ENCODE measurements at regions not wholly inside any gene's neighbourhood (a gene's known extent, or its start where the extent isn't known, plus 50 kb on each side); places are given as distances from the start of the nearest gene placed in this dataset.

DNA sequence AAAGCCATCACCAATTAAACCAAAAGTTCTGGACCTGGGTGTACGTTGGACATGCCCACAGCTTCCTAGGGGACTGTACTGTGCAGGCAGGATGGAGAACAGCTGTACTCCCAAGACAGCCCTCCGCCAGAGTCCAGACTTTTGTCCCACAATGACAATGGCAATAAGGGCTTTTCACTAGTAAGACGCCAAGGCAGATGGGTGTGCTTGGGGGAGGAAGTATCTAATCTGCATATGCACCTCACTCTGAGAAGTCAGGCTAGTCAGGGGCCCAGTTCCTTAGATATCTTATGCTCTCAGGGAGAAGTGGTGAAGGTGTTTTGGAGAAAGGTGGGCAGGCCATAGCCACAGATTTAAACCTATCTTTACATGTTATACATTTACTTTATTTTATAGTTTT, 85.1 kb upstream of the USP47 start:
- no peak for DNase-seq (ENCODE audit: low read depth)

GRCh38 chr11:11755871-11756270, 85.9 kb upstream of the USP47 start:
- DNase-seq (ENCODE audit: low read depth), result no peak

DNA sequence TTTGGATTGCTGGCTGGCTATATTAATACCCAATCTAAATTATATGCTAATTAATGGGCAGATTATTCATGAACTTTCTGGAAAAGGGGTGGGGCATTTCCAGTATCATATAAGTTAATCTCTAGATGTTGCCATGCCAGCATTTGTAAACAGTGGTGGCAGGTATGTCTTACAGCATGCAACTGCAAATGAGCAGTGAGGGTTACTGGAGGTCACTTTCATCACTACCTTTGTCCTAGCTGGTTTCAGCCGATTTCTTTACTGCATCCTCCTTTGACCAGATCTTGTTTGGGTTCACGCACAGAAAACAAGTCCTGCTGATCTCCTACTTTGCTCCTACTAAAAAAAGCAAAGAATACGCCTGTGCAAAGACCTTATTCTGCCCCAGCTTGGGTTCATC, 89.1 kb upstream of the USP47 start:
- no peak for DNase-seq (ENCODE audit: low read depth)

GRCh38 chr11:11750017-11750878, 91.5 kb upstream of the USP47 start:
- no peak for DNase-seq (ENCODE audit: low read depth)

DNA sequence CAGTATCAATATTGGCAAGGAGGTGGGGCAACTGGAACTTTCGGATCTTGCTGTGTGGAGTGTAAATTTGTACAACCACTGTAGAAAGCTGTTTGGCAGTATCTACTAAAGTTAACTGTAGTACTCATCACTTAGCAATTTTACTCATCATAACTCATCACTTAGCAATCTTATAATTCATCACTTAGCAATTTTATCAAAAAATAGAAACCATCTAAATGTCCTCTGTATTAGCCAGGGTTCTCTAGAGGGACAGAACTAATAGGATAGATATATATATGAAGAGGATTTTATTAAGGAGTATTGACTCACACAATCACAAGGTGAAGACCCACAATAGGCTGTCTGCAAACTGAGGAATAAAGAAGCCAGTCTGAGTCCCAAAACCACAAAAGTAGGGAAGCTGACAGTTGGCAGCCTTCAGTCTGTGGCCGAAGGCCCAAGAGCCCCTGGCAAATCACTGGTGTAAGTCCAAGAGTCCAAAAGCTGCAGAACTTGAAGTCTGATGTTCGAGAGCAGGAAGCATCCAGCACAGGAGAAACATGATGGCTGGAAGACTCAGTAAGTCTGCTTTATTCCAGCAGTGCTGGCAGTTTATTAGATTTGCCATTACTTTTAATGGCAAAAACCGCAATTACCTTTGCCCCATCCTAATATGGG, 92.9 kb upstream of the USP47 start:
- peak; percentile 47 for DNase-seq (ENCODE audit: low read depth)

DNA sequence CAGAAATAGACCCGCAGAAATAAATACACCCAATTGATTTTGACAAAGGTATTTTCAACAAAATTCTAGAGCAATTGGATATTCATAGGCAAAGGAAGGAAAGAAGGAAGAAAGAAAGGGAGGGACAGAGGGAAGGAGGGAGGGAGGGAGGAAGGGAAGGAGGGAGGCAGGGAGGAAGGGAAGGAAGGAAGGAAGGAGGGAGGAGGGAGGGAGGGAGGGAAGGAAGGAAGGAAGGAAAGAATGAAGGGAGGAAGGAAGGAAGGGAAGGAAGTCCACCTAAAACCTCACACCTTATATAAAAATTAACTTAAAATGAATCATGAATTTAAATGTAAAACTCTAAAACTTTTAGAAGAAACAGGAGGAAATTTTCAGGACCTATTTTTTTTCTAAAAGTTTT, 94.2 kb upstream of the USP47 start:
- no peak for DNase-seq (ENCODE audit: low read depth)

DNA sequence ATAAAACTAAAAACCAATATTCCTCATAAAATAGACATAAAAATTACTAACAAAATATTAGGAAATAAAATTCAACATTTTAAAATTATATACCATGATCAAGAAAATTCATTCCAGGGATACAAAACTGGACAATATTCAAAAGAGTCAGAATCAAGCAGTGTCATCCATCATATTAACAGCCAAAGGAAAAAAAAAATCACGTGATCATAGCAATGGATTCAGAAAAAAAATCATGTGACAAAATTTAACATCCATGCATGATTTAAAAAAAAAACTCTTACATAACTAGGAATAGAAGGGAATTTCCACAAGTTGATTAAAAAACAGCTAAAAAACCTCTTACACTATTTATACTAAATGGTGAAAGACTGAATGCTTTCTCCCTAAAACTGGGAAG, 95.3 kb upstream of the USP47 start:
- no peak for DNase-seq (ENCODE audit: low read depth)

GRCh38 chr11:11743216-11743615, 98.6 kb upstream of the USP47 start:
- DNase-seq (ENCODE audit: low read depth), result no peak

DNA sequence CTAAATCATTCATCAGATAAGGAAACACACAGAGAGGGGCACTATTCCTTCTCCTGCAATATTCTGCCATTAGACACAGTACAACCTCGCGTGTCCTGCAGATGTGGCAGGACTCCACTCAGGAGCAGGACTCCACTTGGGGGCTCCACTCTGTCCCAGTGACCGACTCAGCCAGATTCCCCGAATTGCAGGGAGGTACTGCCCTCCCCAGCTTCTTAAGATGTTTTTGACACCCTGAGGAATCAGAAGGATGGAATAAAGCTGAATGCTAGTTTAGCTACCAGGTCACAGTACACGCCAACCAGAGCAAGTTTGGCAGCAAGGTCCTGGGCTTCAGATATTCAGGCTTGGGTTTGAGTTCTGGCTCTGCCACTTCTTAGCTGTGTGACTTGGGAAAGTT, 99.3 kb upstream of the USP47 start:
- no peak for DNase-seq (ENCODE audit: low read depth)

DNA sequence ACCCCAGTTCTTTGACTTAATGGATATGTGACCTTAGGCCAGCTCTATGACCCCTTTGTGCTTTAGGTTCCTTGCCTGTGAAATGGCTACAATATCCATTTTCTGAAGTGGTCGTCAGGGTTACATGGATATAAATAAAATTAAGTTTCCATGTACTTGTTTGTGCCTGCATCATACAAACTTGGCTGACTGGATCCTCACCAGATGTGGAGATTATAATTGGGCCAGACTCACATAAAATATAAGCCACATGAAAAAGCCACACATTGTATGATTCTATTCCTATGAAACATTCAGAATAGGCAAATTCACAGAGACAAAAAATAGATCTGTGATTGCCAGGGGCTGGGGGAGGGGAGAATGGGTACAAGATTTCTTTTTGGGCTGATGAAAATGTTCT, 100.9 kb upstream of the USP47 start:
- no peak for DNase-seq (ENCODE audit: low read depth)

DNA sequence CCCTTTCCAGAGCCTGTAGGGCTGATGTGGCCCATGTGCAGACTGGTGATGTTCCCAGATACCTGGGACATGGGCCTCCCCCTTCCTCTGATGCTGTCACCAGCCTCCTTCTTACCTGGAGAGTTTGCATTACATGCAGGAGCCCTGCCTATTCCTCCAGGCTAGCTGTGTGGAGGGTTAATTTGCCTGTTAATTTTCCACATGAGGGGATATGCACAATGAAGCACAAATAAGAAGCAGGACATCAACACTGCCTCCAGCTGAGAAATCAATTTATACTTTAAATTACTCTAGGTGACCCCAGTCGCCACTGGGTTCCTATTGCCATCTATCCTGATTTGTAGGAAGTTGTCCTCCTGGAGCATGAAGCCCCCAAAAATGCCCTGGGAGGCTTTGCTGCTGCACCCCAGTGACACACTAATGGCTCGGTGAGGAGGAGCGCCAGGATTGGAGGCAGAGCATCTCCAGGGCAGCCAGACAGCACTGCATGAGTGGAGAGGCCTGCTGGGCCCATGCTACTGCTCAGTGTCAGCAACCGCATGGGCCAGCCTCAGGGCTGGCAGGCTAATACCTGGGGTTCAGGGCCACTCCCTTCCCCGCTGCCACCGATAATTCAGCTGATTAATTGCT, 101.6 kb upstream of the USP47 start:
- no peak for DNase-seq (ENCODE audit: low read depth)

DNA sequence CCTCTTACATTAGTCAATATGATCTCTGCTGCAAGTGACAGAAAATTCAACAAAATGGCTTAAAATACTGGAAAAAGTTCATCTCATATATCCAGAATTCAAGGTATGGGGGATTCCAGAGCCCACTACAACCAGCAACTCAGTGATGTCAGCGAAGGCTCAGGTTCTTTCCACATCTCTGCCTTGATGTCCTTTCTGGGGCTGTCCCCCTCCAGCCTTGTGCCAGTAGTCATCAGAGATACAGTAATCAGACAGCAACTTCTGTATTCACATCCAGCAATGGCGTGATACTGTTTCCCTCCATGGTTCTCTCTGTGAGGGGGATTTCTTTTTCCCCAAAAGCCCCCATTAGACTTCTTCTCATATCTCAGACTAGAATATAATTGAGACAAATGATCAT, 103.4 kb upstream of the USP47 start:
- DNase-seq (ENCODE audit: low read depth), result no peak

- DNase-seq (ENCODE audit: low read depth), result no peak
Measured at GRCh38 chr11:11735586-11735985, 106.2 kb upstream of the USP47 start.

DNA sequence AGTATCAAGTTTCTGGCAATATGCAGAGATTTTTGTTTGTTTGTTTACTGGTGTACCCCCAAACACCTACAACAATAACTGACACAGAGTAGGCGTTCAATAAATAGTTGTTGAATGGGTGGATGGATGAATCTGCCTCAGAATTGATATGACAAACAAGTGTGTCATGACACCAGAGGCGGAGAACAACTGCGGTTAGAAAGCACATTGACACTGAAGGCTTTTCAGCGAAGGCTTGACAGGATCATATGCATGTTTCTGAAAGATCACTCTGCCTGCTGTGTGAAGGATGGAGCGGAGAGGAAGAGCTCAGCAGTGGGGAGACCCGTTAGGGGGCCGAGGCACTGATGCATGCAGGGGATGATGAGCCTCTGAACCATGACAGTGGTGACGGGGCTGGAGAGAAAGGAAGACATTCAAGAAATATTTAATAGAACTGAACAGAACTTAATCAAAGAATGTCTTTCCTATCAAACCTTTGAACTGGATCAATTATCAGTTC, 108.5 kb upstream of the USP47 start:
- DNase-seq (ENCODE audit: low read depth), result no peak

- no peak for DNase-seq (ENCODE audit: low read depth)
Measured at GRCh38 chr11:11732116-11732515, 109.7 kb upstream of the USP47 start.

DNA sequence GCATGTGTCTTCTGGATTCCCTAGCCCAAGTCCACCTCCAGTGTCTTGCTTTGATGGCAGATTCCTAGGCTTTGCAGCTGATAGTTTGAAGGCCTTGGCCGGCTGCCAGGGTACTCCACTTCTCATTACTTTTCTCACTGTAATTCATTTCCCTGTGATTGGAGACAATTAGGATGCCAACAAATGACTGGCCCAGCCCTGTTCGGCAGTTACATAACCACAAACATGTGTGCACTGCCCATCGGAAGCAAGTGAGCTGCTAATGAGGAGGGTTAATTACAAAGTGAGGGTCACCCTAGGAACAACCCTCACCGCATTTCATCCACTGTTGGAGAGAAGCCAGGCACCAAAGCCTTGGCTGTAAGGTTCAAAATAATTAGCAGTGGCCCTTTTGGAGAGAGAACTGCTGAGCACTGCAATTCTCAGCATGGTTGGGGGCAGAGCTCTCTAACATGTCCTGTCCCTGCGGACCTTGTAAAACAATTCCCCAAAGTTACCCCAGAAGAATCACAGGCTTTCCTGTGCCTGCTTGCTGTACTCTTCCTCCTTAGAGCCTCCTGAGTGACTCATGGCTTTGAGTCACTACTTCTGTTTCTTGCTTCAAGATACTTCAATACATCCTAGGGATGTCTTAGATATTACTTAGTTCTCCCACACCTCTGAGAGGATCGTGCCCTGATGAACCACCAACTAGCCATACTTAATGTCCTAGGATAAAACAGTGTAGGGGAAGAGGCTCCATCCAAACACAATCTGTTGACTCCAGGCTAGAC, 109.7 kb upstream of the GALNT18 start:
- DNase-seq (ENCODE audit: low read depth), result peak; percentile 59

DNA sequence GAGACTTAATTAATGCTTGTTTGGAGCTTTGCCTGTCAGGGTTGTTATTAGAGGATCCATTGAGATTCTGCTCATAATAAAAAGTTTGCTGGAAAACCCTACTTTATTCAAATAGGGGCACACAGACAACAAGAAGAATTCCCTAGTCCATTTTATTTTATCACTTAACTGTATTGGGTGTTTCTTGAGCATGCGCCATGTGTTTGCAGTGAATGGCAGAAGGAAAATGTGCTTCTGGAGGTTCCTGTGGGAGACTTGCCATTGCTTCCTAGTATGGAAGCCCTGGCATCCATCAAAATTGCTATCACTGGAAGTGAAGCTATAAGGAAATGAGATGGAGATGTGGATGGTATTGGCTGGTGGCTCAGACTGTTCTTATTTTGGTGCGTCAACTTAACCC, 106.6 kb upstream of the GALNT18 start:
- DNase-seq (ENCODE audit: low read depth), result no peak

GRCh38 chr11:11725438-11725837, 103.6 kb upstream of the GALNT18 start:
- no peak for DNase-seq (ENCODE audit: low read depth)

- DNase-seq (ENCODE audit: low read depth), result no peak
Measured at GRCh38 chr11:11724994-11725393, 103.2 kb upstream of the GALNT18 start.

DNA sequence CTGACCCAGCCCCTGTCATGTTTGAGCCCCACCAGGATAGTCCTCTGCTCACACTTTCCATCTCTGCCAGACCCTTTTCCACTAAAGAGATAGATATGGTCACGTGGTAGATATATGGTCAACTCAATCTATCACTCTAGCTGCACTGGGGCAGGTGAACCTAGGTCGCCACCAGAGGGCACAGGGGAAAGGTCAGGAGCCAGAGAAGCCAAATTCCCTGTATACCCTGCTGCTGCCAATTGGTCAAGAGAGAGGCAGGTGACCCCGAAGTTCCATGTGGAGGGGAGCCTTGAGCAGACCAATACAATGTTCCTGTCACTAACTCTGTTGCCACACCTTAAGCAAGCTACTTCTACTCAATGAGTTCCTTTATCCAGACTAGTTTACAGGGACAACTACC, 101.1 kb upstream of the GALNT18 start:
- DNase-seq (ENCODE audit: low read depth), result no peak

DNA sequence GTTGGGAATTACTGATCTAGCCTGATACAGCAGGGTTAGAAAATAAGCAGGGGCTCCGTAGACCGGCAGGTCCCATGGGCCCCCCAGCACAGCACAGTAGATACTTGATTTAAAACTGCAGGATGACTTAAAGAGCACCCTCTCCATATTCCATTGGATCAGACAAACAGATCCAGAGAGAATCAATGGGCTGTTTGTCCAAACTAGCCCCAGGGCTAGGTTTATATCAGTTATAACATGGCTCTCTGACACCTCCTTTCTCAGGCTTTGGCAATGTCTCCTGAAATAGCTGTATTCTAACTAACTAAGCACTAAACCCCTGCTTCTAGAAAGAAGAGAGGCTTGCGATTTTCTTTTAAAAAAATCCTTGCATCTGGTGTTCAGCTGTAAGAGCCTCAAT, 100.4 kb upstream of the GALNT18 start:
- DNase-seq (ENCODE audit: low read depth), result no peak

- DNase-seq (ENCODE audit: low read depth), result no peak
Measured at GRCh38 chr11:11718511-11718910, 96.7 kb upstream of the GALNT18 start.

All from HS-27A (cell line).